Activated CD4-positive, alpha-beta T cell treated with anti-CD3 and anti-CD28 coated beads, Interleukin-2, amount 10 ng/mL, durations not matched to agents 24 days and 14 days (primary cell): ENCODE measurements at regions not wholly inside any gene's neighbourhood (a gene's known extent, or its start where the extent isn't known, plus 50 kb on each side); places are given as distances from the start of the nearest gene placed in this dataset.

ENCODE experiments used
- DNase-seq: peaks from one replicate; pipeline ENCODE4 v3.0.0; 2022
- H3K27ac Mint-ChIP-seq: one replicate; pipeline ENCODE4 v1.8.0; 2022; ENCODE audit warnings: mild to moderate bottlenecking, mixed read lengths
- H3K27me3 Mint-ChIP-seq: one replicate; pipeline ENCODE4 v1.8.0; 2022; ENCODE audit warnings: mixed read lengths
- H3K36me3 Mint-ChIP-seq: one replicate; pipeline ENCODE4 v1.8.0; 2022; ENCODE audit warnings: low read depth, mild to moderate bottlenecking, mixed read lengths
- H3K4me1 Mint-ChIP-seq: one replicate; pipeline ENCODE4 v1.8.0; 2021; ENCODE audit warnings: mixed read lengths
- H3K4me3 Mint-ChIP-seq: one replicate; pipeline ENCODE4 v1.8.0; 2022; ENCODE audit warnings: mild to moderate bottlenecking, moderate library complexity, mixed read lengths
- H3K9me3 Mint-ChIP-seq: one replicate; pipeline ENCODE4 v1.8.0; 2021; ENCODE audit warnings: mixed read lengths
- intact Hi-C: fragments of 100-400 bp; cut with micrococcal nuclease; formaldehyde crosslinking; loops from one replicate; pipeline ENCODE4 v1.15.1; 2023

GRCh38 chr3:5314897-5315296 is 127.4 kb downstream of the EDEM1 start:
- peaks cover 6% of the 10 kb centered on the region for H3K27me3 Mint-ChIP-seq
- H3K27ac Mint-ChIP-seq, result no peak overlapping the region
- no peak overlapping the region for H3K4me3 Mint-ChIP-seq
- intact Hi-C loops, result no loop called here
- H3K4me1 Mint-ChIP-seq, result no peaks in the 10 kb centered on the region
- no peaks in the 10 kb centered on the region for H3K36me3 Mint-ChIP-seq
- DNase-seq, result no peak
- H3K9me3 Mint-ChIP-seq, result no peaks in the 10 kb centered on the region

DNA sequence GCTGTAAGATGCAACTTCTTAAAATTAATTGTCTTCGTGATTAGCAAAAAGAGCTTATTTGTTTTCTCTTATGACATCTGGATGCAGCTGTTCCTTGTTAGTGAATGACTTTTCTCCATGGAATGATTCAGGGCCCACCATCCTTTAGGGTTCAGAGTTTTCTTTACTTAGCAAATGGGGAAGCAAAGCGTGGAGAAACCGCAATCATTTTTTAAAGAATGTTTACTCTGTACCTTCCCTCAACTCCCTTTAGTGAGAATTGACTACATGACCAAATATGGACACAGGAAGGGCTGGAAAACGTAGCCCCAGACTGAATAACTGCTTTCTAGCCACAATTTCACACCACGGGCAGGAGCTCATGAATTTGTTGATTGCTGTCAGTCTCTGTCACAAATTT is 130.1 kb downstream of the EDEM1 start:
- peaks cover 6% of the 10 kb centered on the region for H3K27me3 Mint-ChIP-seq
- no peaks in the 10 kb centered on the region for H3K9me3 Mint-ChIP-seq
- no peaks in the 10 kb centered on the region for H3K4me1 Mint-ChIP-seq
- no peak overlapping the region for H3K27ac Mint-ChIP-seq
- DNase-seq, result no peak
- H3K4me3 Mint-ChIP-seq, result no peak overlapping the region
- intact Hi-C loops, result no loop called here
- no peaks in the 10 kb centered on the region for H3K36me3 Mint-ChIP-seq

DNA sequence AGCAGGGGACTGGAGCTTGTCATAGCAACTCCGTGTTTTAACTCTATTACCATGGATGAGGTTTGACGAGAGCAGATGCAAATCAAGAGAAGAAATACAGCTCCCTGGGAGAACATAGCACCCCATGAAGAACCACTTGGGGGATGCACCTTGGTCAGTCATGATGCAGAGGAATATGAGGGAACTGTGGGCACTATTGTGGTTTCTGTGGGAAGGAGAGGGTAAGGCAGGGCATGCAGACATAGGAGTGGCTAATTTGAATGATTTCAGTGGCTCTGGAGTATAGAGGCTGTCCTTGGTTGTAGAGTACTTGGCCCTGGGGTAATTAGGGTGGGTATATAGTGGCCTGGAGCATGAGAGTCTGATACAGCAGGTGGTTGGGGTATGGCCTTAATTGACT is 131.9 kb downstream of the EDEM1 start:
- intact Hi-C loops, result no loop called here
- Mint-ChIP-seq H3K27ac (no peak overlapping the region), H3K27me3 (peaks cover 6% of the 10 kb centered on the region), H3K4me3 (no peak overlapping the region), H3K36me3 (no peaks in the 10 kb centered on the region), H3K9me3 (no peaks in the 10 kb centered on the region), H3K4me1 (no peaks in the 10 kb centered on the region)
- DNase-seq, result no peak

GRCh38 chr3:5321666-5322340 is 134.3 kb downstream of the EDEM1 start:
- DNase-seq, result no peak
- Mint-ChIP-seq H3K27me3 (peaks cover 4% of the 10 kb centered on the region), H3K4me1 (no peaks in the 10 kb centered on the region), H3K9me3 (no peaks in the 10 kb centered on the region), H3K36me3 (no peaks in the 10 kb centered on the region), H3K4me3 (no peak overlapping the region), H3K27ac (no peak overlapping the region)
- intact Hi-C loops, result no loop called here

GRCh38 chr3:5324780-5325179 is 137.3 kb downstream of the EDEM1 start:
- Mint-ChIP-seq H3K9me3 (no peaks in the 10 kb centered on the region), H3K27me3 (no peaks in the 10 kb centered on the region), H3K27ac (no peak overlapping the region), H3K4me1 (no peaks in the 10 kb centered on the region), H3K36me3 (no peaks in the 10 kb centered on the region), H3K4me3 (no peak overlapping the region)
- DNase-seq, result no peak
- intact Hi-C loops, result no loop called here

- Mint-ChIP-seq H3K36me3 (no peaks in the 10 kb centered on the region), H3K27ac (peak overlapping the region; percentile 16), H3K27me3 (no peaks in the 10 kb centered on the region), H3K9me3 (no peaks in the 10 kb centered on the region), H3K4me3 (no peak overlapping the region), H3K4me1 (peaks cover 6% of the 10 kb centered on the region)
- intact Hi-C loops, result no loop called here
- no peak for DNase-seq
Observed at GRCh38 chr3:5330152-5330810, 142.8 kb downstream of the EDEM1 start.

DNA sequence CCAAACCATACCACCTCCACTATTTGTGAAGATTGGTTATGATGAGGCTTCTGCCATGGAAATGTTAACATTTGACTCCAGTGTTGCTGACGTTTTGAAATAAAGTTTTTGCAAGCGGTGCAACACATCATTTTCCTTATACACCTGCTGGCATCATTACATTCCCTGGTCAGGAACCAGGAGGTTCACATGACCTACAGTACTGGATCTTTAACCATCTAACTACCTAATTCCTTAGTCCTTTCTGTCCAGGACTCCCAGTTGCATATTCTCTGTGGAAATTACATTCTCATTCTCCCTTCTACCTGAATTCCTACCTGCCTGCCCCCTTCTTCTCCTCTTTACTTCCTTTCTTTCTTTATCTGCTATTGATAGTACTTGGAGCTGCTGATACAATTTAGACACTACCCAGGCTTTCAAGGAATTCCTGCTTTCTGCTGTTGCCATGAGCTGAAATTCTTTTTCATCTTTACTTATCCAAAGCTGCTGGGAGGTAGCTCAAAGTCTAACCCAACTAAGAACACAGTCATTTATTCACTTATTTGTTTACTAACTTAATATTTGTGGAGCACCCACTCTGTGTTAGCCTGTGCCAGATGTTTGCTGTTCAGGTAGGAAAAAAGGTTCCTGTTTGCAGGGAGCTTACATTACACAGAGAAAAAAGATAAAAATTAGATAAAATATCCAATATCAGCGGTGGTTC is 144.2 kb downstream of the EDEM1 start:
- no peak overlapping the region for H3K27ac Mint-ChIP-seq
- H3K4me3 Mint-ChIP-seq, result no peak overlapping the region
- H3K36me3 Mint-ChIP-seq, result no peaks in the 10 kb centered on the region
- peaks cover 6% of the 10 kb centered on the region for H3K4me1 Mint-ChIP-seq
- intact Hi-C loops, result no loop called here
- H3K27me3 Mint-ChIP-seq, result no peaks in the 10 kb centered on the region
- H3K9me3 Mint-ChIP-seq, result no peaks in the 10 kb centered on the region
- DNase-seq, result no peak

DNA sequence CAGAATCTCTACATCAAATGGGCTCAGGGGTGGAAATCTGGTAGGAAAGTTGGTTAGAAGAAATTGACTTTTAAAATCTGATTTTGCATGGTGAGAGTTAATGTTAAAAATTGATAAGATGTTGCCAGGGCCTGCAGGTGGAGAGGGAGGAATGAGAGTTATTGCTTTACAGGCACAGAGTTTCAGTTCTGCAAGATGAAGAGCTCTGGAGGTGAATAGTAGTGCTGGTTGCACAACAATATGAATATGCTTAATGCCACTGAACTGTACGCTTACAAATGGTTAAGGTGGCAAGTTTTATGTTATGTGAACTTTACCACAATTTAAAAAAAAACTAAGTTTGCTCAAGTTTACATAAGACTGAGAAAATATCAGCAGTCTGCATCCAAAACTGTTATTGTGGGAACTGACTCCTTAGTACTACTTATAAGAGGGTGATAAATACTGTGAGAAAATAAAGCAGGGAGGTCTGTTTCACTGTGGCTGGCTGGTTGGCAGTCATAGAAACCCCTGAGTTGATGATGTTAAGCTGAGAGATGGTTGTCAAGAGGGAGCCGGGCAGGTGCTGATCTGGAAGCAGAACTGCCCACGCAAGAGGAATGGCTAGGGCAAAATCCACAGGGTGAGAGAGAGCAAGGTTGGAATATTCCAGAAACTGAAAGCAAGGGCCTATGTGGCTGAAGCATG is 144.9 kb downstream of the EDEM1 start:
- Mint-ChIP-seq H3K27me3 (no peaks in the 10 kb centered on the region), H3K36me3 (no peaks in the 10 kb centered on the region), H3K4me3 (no peak overlapping the region), H3K4me1 (peaks cover 6% of the 10 kb centered on the region), H3K27ac (no peak overlapping the region), H3K9me3 (no peaks in the 10 kb centered on the region)
- DNase-seq, result no peak
- intact Hi-C loops, result no loop called here

DNA sequence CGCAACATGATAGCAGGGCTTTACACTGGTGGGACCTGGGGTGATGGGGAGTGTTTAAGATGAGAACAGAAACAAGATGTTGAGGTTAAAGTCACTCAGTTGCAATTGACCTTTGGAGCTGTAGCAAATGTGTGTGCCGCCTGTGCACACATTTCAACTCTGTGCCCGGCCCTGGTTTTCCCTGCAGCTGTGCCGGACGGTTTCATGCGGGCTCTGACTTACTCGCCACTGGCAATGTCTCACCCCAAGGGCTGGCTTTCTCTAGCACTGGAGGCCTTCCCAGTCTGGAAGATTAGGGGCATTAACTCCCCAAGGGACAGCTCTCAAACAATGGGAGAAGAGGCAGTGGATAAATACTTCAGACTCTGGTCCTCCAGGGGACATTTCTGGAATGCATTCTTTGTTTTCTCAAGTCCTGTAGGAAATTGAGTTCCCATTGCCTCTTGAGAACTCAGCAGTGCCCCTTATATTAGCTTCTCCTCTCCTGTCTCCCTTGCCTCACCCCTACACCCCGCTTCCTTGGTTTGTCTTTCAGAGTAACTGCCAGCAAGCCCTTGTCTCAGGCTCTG is 152.5 kb downstream of the EDEM1 start:
- no peaks in the 10 kb centered on the region for H3K36me3 Mint-ChIP-seq
- H3K4me3 Mint-ChIP-seq, result no peak overlapping the region
- H3K27me3 Mint-ChIP-seq, result no peaks in the 10 kb centered on the region
- H3K27ac Mint-ChIP-seq, result no peak overlapping the region
- H3K4me1 Mint-ChIP-seq, result no peaks in the 10 kb centered on the region
- H3K9me3 Mint-ChIP-seq, result no peaks in the 10 kb centered on the region
- DNase-seq, result no peak
- intact Hi-C loops, result no loop called here

DNA sequence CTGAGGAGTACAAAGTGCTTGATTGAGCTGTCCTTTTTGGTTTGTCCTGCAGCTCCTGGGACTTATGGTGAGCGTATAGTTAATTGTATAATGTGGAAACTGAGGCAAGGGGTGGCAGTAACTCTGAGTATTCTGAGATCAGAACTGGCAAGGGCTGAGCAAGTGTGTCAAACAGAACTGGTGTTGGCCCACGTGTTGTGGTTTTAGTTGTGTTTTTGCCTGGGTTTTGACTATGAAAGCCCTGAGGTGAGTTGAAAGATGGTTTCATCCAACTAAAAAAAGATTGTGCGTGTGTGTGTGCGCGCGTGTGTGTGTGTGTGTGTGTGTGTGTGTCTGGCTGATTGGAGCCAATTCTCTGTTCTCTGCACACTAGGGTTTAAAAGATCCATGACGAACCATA is 154.1 kb downstream of the EDEM1 start:
- Mint-ChIP-seq H3K9me3 (no peaks in the 10 kb centered on the region), H3K27ac (no peak overlapping the region), H3K27me3 (no peaks in the 10 kb centered on the region), H3K36me3 (no peaks in the 10 kb centered on the region), H3K4me1 (no peaks in the 10 kb centered on the region), H3K4me3 (no peak overlapping the region)
- DNase-seq, result no peak
- intact Hi-C loops, result no loop called here

- H3K36me3 Mint-ChIP-seq, result no peaks in the 10 kb centered on the region
- H3K9me3 Mint-ChIP-seq, result no peaks in the 10 kb centered on the region
- no peaks in the 10 kb centered on the region for H3K4me1 Mint-ChIP-seq
- no peak overlapping the region for H3K27ac Mint-ChIP-seq
- H3K4me3 Mint-ChIP-seq, result no peak overlapping the region
- intact Hi-C loops, result no loop called here
- no peak for DNase-seq
- H3K27me3 Mint-ChIP-seq, result no peaks in the 10 kb centered on the region
Observed at GRCh38 chr3:5343459-5343858, 156.0 kb downstream of the EDEM1 start.

DNA sequence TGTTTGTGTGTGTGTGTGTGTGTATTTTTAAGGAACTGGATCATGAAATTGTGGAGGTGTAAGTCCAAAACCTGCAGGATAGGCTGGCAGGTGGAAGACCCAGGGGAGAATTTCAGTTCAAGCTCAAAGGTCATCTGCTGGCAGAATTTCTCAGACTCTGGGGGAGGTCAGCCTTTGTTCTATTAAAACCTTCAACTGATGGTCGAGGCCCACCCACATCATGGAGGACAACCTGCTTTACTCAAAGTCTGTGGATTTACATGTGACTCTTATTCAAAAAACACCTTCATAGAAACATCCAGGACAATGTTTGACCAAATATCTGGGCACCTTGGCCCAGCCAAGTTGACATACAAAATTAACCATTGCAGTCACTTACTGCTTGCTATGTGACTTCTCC is 157.2 kb downstream of the EDEM1 start:
- peaks cover 3% of the 10 kb centered on the region for H3K27me3 Mint-ChIP-seq
- intact Hi-C loops, result no loop called here
- no peak overlapping the region for H3K4me3 Mint-ChIP-seq
- no peak overlapping the region for H3K27ac Mint-ChIP-seq
- H3K36me3 Mint-ChIP-seq, result no peaks in the 10 kb centered on the region
- H3K4me1 Mint-ChIP-seq, result no peaks in the 10 kb centered on the region
- H3K9me3 Mint-ChIP-seq, result peaks cover 4% of the 10 kb centered on the region
- DNase-seq, result no peak

DNA sequence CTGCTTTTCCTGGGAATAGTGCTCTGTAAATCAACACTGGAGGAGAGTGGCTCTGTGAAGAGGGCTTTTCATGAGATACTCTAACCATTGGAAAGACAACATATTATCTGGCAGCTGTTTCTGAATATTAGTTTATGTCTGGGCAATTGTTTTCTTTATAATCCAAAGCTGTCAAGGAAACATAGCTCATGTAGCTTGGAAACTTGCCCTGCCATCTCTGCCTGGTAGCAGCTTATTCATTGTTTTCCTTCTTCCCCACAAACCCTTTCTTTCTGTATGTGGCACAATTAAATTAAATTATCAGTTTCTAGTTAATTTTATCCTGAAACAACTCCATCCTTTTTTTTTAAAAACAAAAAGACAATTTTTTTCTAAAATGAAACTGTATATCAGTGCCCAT is 160.0 kb downstream of the EDEM1 start:
- no peak overlapping the region for H3K27ac Mint-ChIP-seq
- peaks cover 5% of the 10 kb centered on the region for H3K9me3 Mint-ChIP-seq
- no peaks in the 10 kb centered on the region for H3K36me3 Mint-ChIP-seq
- H3K27me3 Mint-ChIP-seq, result peaks cover 4% of the 10 kb centered on the region
- intact Hi-C loops, result no loop called here
- H3K4me1 Mint-ChIP-seq, result no peaks in the 10 kb centered on the region
- H3K4me3 Mint-ChIP-seq, result no peak overlapping the region
- no peak for DNase-seq
